GM18868 (cell line): ENCODE measurements at regions not wholly inside any gene's neighbourhood (a gene's known extent, or its start where the extent isn't known, plus 50 kb on each side); places are given as distances from the start of the nearest gene placed in this dataset.

ENCODE experiments used
- ATAC-seq: cut with Tn5 transposase; IDR thresholded peaks from one replicate; pipeline ENCODE4 v1.9.1; 2021; ENCODE audit warnings: mild to moderate bottlenecking, moderate library complexity; ENCODE audit not compliant: unreplicated experiment

DNA sequence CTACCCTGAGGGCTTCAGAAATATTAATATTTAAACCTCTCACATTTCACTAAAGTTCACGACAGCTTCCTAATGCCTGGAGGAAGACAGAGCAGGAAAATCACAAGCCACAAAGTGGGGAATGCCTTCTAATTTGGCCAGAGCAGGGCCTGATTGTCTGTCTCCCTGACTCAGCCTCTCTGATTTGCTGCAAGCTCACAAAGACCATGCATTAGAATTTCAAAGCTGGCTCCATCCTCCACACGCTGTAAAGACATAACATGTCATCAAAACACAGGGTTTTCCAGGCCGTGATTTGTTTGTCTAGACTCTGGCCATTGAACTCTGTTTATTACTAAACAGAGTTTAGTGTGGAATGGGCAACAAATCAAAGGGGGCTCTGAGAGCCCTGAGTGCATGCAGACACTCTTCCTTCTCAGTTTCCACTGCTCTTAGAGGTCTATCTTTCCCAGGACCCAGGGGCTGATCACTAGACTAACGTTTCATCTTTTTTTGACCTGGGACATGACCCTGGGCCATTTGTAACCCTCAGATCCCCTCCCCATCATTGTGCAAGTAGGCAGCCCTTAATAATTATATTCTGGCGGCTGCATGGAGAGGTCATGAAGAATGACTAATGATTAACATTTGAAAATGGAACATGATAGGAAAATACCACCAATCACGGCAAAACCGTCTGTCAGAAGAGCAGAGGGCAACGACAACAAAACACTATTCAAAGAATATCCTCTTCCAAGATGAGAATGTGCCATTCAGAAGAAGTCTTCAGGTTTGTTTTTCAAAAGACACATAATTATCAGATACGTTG, 140.2 kb downstream of the ENC1 start:
- ATAC-seq, result no peak

DNA sequence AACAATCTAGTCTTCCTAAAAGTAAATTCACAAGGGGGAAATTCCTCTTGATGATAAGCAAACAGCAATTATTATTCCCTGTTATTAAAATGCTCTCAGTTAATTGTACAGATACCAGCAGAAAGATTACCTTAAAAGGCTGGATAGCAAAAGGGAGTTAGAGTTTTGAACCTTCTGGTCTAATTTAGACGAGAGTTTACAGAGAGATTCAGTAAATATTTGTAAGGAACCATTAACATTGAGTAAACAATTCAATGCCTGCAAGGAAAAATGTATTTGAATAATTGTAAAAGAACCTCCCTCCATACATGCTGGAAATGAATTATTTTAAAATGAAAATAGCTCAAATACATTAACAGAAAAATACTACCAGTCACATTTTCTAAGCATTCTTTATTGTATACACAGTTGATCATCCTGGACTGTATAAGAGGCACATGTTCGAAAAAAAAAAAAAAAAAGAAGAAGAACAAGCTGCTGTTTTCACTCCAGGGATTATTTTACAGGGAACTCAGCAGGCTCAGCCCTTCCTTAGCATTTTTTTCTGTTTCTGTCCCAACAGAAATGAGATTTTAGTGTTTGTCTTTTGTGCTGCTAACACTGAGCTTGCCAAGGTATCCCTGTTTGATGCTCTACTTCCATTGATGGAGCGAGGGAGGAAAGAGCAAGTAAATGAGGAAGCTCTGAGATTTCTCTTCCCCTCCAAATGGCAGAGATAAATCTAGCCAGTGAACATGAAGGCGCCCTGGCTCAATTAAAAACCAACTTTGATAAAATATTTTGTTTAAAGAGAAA, 141.1 kb downstream of the ENC1 start:
- no peak for ATAC-seq

DNA sequence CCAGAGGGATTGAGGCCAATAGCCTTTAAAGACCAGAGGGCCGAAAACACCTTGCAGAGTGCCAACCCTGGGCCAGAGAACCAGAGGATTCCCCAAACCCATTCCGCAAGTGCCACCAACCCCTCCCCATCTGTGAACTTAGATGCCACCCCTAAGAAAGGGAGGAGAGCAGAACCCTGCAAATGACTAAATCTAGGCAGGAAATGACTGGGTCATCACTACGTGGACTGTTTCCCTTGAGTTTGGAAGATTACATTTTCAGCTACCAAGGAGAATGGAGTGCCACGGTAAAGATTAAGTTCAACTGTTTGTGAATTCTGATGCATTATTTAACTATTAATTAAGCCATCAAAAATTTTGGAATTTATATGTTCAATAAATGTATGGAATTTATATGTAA, 142.8 kb downstream of the ENC1 start:
- ATAC-seq, result no peak

DNA sequence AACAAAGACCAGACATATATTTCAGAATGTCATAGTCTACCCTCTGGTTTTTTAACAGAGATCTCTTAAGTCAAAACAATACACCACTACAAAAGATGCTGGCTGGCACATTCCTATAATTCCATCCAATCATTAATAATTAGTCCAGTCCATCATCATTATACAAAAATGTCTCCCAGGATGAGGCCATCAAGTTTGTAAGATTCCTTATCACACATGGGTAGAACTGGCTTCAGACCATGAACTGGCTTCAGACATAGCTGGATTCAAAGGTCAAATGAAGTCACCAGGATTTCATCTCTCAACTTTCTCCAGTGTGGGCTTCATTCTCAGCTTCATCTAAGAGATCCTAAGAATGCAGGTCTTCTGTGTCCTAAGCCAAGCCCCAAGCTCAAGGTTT, 147.1 kb downstream of the ENC1 start:
- ATAC-seq, result no peak

DNA sequence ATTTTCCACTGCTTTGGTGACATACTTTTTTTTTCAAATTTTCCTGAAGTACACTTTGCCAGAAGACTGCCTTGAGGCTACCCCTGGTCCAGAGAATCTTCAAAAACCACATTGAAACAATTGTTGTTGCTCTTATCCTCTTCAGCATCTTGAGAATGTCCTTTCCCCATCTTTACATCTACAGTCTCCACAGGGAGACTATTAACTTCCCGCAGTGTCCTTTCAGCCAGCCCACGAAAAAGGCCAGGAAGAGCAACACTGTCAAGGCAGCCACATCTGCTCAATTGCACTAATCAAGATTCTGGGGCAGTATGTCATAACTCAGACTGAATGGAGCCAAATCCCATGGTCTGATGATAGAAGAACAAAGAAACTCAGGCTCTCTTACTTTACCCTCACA, 148.3 kb downstream of the ENC1 start:
- no peak for ATAC-seq

DNA sequence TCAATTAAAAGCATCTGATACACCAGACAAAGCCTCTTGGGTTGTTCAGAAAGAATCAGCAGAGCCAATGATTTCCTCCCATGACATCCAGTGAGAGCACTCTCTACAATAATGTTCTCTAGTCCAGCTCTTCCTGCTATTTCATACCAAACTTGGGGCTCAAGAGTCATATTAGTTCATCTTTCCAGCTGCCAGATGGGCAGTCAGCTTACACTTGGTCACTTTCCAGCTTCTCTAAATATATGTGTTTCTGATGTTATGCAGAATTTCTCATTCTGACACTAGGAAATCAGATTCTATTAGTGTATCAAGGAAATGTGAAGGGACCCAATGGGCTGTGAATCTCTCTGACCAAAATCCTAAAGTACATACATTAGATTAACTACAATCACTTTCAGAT, 148.9 kb downstream of the ENC1 start:
- ATAC-seq, result no peak

DNA sequence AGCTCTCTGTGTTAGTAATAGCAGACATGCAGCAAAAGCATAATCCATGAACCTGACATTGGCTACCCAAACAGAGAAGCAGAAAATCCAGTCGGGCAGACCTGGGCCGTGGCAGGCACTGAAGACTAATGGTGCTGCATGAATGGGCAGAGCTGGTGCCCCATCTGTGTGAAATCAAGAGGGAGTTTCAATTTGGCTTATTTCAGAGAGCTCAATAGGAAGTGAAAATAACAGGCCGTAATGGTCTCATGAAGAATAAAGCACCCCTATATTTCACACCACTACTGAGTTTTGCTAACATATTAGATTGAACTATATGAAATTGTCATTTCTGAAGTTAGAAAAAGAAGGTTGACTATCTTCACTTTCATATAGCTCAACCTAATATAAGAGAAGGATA, 149.7 kb downstream of the ENC1 start:
- peak; percentile 96 for ATAC-seq

DNA sequence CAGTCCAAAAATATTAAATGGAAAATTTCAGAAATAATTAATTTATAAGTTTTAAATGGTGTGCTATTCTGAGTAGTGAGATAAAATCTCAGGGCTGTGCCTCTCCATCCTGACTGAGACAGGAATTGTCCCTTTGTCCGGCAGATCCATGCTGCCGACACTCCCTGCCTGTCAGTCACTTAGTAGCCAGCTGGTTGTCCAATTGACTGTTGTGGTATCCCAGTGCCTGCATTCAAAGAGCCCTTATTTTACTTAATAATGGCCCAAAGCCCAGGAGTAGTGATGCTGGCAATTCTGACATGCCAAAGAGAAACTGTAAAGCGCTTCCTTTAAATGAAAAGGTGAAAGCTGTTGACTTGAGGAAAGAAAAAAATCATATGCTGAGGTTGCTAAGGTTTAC, 157.5 kb downstream of the ENC1 start:
- no peak for ATAC-seq

DNA sequence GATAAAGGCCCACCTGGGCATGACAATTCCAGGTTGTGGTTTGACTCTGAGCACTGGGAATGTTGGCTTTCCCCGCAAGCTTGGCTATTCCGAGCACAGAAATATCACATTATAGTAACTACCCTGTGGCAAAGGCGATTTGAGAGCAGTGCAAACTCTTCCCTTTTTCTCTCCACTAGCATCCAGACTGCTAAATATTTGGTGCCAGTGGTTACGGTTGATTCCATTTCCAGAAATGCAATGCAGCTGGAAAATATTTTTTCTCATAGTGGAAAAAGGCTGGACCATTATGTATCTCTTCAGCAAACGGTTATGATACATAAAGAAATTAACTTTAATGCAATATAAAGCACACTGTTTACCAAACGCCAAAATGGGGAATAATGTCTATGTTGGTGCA, 158.0 kb downstream of the ENC1 start:
- ATAC-seq, result no peak

DNA sequence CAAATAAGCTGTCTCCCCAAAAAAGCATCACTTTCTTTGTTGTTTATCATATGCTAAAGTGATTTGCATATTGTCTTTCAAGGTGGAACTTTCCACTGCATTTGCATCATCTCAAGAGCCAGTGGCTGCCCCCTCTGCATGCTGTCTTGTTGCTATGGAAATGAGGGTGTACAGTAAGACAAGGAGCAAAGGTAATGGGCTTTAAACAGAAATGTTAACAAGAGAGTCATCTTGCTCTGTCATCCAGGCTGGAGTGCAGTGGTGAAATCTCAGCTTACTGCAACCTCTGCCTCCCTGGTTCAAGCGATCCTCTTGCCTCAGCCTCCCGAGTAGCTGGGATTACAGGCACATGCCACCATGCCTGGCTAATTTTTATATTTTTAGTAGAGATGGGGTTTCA, 159.2 kb downstream of the ENC1 start:
- peak; percentile 58 for ATAC-seq

DNA sequence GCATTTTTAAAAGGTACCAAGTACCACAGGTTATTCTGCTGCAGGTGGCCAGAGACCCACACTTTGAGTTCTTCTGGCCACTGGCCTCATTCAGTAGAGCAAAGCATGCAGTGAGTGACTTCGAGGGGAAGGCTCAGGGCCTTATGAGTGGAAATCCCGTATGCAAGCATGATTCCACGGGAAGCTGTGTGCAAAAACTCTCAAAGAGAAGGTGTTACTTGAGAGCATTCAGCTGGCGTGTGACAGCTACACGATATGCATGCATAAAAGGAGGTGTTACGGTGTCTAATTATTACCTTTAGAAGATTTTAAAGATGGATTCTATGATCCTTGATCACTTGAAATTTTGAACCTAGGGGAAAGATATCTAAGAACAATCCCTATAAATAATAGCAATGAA, 160.3 kb downstream of the ENC1 start:
- ATAC-seq, result no peak

DNA sequence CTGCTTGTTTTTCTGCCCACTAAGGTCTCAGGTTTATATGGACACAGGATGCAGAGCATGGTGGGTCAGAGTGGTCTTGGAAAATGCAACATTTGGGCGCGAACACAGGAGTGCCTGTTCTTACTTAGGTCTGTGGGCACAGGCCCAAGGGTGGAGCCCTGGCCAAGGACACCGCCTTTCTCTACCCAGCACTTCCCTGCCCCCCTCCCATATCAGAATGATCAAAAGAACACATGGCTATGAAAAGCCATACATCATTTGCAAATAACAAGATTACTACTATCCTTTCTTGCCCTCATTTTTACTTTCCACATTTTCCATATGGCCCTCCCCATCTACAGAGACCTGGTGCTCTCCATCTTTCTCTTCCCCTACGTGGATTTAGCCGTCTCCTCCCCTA, 162.2 kb downstream of the ENC1 start:
- no peak for ATAC-seq

DNA sequence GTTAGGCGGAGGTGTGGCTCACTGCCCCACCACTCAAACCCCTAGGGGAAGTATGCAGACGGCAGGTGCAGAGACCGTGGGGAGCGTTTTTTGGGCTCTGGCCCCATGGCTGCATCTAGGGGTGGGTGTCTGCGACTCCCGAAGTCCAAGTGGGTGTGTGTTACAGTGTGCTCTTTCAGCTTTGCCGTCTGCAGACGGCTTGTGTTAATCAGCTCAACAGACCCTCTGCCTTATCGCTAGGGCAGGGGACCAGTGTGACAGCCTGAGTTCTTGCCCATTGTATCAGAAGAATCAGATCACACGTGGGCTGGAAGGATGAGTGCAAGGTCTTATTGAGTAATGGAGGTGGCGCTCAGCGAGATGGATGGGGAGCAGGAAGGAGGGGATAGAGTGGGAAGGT, 162.8 kb downstream of the ENC1 start:
- ATAC-seq, result no peak

DNA sequence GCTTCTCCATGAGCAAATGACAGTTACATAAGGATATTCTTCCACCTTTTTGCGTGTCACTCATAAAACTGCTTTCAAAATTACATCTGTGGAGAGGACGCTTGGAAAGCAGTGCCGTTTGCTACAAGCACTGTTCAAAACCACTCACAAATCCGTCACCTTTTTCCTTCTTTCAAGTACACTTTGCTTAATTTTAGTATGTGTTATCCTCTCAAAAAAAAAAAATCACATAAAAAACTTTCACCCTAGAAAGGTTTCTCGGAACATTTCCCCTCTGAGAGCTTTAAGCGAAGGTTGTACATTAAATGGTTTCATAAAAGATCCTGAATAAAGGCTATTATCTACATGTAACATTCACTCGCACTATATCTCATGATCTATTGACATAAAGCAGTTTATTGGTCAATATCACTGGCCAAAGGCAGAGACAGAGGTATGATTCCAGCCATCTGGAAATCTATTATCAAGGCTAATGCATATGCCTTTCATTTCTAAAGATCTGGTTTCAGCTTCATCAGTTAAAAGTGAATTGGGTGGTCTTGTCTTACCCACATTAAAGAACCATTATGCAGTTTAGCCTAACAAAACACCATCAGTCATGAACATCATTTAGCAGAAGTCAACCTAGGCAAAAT, 163.6 kb downstream of the ENC1 start:
- ATAC-seq, result no peak

DNA sequence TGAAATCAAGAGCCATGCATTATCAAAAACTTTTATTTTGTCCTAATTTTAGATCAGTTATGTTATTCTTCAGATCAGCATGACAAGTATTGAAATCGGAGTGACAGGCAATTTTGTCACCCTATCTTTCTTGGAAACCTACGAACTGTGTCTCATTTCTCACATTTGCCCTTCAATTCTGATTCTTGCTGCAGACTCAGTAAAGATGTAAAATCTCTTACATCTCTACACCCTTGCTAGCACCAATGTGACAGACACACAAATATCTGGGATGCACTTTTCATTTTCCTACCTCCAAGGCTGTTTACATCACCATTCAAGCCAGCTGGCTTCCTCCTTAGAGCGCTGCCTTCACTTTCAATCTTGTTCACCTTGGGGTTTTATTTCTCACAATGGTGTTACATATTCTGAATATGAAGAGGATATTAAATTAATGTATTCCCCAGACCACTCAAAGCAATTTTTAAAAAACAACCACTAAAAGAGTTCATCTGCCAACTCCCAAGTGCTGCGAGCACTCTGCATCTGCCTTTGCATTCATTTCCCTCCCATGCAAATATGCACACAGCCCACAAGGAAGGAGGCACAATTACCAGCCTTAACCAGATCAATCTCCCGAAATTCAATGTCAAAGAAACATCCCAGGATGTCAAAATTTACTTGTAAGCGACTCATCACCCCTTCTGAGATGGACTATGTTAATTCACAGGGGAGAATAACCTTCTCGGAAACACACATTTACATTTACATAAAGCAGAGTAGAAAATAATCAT, 164.3 kb downstream of the ENC1 start:
- no peak for ATAC-seq

DNA sequence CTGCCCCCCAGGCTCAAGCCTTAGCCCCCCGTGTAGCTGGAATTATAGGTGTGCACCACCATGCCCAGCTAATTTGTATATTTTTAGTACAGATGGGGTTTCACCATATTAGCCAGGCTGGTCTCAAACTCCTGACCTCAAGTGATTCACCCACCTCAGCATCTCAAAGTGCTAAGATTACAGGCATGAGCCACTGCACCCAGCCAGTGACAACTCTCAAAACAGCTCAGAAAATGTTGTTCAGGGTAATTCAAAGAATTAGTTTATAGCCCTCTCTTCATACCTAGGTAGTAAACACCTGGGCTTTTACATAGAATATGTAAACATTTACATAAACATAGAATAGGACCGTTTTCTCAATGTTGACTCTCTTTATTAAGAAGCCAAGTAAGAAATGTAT, 168.7 kb downstream of the ENC1 start:
- ATAC-seq, result no peak

DNA sequence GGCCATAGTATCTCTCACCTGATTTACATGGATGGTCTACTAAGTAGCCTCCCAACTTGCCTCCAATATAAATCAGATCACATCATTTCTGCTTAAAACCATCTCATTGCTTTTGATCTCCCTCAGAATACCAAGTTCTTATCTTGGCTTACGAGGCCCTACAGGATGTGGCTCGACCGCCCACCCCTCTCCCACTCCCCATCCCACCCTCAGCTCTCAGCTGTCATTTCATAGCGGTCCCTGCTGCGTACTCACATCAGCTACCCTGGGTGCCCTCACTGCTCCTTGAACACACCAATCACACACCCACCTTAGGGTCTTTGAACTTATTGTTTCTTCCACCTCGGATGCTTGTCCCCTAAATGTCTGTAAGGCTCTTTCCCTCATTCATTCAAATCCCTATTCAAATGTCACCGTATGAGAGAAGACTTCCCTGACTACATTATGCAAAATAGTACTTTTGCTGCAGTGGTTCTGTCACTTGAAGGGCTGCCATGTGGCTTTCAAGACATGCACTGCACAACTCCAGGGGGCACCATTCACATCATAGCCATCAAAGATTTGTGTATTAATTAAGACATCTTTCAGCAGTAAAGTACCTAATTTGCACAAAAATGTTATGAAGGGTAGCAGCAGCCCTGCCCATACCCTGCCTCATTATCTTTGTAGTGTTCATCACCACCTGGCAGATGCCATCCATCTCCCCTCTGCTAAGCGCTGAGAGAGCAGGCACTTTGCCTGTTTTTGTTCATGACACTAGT, 171.1 kb downstream of the ENC1 start:
- no peak for ATAC-seq

DNA sequence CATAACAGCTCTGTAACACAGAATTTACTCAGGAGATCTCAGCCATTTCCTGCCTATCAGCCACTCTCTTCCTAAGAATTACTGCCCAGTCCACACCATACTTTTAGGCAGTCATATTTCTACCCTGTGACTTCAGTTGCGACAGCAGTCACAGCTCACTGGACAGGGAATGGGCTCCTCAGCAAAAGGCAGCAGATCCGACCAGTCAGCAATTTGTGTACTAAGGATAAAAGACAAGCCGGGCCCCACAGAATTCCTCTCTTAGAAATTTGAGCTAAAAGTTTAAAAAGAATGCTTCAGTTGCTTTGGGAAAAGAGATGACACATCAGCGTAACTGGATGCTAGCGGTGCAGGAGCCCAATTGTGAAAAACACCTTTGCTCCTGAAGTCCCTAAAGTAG, 172.1 kb downstream of the ENC1 start:
- no peak for ATAC-seq

DNA sequence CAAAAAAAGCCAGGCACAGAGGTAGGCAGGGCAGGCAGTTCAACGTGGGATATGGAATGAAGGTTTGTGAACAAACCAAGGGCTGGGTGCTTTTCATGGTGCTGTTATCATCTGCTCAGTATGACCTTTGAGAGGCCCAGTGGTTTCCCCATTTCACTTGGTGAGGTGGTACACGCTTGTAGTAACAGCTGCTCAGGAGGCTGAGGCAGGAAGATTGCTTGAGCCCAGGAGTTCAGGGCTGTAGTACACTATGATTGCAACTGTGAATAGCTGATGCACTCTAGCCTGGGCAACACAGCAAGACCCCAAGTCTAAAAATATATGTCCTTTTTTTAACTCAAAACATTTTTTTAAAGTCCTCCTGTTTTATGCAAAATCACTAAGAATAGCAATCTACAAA, 174.8 kb downstream of the ENC1 start:
- no peak for ATAC-seq

DNA sequence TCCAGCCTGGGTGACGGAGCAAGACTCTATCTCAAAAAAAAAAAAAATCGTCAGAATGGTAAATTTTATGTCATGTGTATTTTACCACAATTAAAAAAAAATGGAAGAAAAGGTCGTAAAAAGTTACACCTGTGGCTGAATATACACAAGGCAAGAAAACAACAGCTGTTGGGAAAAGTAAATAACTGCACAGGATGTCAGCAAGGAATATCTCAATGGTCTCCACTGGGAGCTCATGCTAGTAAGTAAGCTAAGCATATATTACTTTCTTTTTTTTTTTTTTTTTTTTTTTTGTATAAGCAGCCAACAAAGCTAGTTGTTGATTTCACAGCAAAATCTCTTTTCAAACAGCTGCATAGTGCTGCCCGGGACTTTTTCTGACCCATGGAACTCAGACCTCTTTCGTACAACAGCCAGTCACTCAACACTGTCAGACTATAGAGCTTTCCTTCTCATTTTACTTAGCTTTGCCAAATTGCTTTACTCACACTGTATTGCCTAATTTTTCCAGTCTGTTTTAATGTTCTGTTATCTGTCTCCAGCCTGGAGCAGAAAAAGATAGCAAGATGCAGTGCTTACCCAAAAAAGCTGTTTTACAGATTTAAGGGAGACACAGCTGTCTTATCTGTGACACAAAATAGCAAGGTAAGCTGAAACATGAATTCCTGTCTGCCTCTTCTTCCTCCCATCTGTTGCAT, 175.9 kb downstream of the ENC1 start:
- no peak for ATAC-seq
